ENCODE measurements at regions not wholly inside any gene's neighbourhood (a gene's known extent, or its start where the extent isn't known, plus 50 kb on each side); places are given as distances from the start of the nearest gene placed in this dataset.

DNA sequence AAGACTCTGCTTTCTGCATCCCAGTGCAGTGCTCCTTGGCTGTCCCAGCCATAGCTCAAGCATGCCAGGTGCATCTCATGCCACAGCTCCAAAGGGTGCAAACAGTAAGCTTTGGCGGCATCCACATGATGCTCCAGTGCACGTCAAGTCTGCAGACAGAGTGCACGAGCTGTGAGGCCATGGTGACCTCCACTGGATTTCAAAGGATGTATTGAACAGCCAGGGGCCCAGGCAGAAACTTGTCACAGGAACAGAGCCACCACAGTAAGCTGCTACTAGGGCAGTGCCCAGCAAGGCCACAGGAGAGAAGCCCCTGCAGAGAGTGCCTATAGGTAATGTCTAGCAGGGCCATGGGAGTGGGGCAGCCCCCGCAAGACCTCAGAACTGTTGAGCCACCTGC lies 206.8 kb upstream of the DDI1 start (continued):
- TF ChIP-seq TARDBP (IDR thresholded peaks at IDR 0.05; ENCODE audit: borderline replicate concordance) (no peak), ELK1 (IDR thresholded peaks at IDR 0.05; ENCODE audit: low read depth, low read length) (no peak)

- TF ChIP-seq, protein P1, sequence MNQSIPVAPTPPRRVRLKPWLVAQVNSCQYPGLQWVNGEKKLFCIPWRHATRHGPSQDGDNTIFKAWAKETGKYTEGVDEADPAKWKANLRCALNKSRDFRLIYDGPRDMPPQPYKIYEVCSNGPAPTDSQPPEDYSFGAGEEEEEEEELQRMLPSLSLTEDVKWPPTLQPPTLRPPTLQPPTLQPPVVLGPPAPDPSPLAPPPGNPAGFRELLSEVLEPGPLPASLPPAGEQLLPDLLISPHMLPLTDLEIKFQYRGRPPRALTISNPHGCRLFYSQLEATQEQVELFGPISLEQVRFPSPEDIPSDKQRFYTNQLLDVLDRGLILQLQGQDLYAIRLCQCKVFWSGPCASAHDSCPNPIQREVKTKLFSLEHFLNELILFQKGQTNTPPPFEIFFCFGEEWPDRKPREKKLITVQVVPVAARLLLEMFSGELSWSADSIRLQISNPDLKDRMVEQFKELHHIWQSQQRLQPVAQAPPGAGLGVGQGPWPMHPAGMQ (IDR thresholded peaks at IDR 0.05; ENCODE audit: borderline replicate concordance): no peak
- TF ChIP-seq IRF3 (IDR thresholded peaks at IDR 0.05) (no peak), SKIL (IDR thresholded peaks at IDR 0.05; ENCODE audit: low read depth, poor library complexity, severe bottlenecking) (no peak)
- TF ChIP-seq, protein P2, sequence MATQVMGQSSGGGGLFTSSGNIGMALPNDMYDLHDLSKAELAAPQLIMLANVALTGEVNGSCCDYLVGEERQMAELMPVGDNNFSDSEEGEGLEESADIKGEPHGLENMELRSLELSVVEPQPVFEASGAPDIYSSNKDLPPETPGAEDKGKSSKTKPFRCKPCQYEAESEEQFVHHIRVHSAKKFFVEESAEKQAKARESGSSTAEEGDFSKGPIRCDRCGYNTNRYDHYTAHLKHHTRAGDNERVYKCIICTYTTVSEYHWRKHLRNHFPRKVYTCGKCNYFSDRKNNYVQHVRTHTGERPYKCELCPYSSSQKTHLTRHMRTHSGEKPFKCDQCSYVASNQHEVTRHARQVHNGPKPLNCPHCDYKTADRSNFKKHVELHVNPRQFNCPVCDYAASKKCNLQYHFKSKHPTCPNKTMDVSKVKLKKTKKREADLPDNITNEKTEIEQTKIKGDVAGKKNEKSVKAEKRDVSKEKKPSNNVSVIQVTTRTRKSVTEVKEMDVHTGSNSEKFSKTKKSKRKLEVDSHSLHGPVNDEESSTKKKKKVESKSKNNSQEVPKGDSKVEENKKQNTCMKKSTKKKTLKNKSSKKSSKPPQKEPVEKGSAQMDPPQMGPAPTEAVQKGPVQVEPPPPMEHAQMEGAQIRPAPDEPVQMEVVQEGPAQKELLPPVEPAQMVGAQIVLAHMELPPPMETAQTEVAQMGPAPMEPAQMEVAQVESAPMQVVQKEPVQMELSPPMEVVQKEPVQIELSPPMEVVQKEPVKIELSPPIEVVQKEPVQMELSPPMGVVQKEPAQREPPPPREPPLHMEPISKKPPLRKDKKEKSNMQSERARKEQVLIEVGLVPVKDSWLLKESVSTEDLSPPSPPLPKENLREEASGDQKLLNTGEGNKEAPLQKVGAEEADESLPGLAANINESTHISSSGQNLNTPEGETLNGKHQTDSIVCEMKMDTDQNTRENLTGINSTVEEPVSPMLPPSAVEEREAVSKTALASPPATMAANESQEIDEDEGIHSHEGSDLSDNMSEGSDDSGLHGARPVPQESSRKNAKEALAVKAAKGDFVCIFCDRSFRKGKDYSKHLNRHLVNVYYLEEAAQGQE (IDR thresholded peaks at IDR 0.05; ENCODE audit: low read depth, low read length): no peak
- TF ChIP-seq, protein P3, sequence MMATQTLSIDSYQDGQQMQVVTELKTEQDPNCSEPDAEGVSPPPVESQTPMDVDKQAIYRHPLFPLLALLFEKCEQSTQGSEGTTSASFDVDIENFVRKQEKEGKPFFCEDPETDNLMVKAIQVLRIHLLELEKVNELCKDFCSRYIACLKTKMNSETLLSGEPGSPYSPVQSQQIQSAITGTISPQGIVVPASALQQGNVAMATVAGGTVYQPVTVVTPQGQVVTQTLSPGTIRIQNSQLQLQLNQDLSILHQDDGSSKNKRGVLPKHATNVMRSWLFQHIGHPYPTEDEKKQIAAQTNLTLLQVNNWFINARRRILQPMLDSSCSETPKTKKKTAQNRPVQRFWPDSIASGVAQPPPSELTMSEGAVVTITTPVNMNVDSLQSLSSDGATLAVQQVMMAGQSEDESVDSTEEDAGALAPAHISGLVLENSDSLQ (IDR thresholded peaks at IDR 0.05): no peak
- ChIA-PET POLR2A (no interaction called here), RAD21 (ENCODE audit: unreplicated experiment) (no interaction called here), SMC1A (ENCODE audit: uncharacterized antibody, unreplicated experiment) (no interaction called here), CTCF (no interaction called here)
- Histone ChIP-seq H3K27ac (ENCODE audit: control insufficient read depth, insufficient read depth) (no peak overlapping the region), H3K36me3 (ENCODE audit: control insufficient read depth in 2 of 2, insufficient read depth in 2 of 2, low read length in 1 of 2) (no peaks in the 10 kb centered on the region; a peak in 1 of 4 replicates), H3K4me3 (no peak overlapping the region), H3K4me2 (ENCODE audit: control insufficient read depth, insufficient read depth) (no peak overlapping the region), H3K4me1 (ENCODE audit: control insufficient read depth, insufficient read depth, low read length) (no peaks in the 10 kb centered on the region), H3K9me3 (replicated peaks; ENCODE audit: control insufficient read depth, insufficient read depth, low read length) (no peaks in the 10 kb centered on the region; the same call in 2 of the 3 replicates), H3K9ac (ENCODE audit: control insufficient read depth, insufficient read depth, low read length) (no peak overlapping the region), H3K27me3 (replicated peaks in 1 of 2; ENCODE audit: control insufficient read depth in 2 of 2, insufficient read depth in 2 of 2, low read length in 1 of 2) (no peaks in the 10 kb centered on the region), H2AFZ (ENCODE audit: control insufficient read depth, low read depth, low read length) (no peak overlapping the region), H3K79me2 (ENCODE audit: control insufficient read depth, insufficient read depth, low read length) (no peaks in the 10 kb centered on the region), H4K20me1 (ENCODE audit: control insufficient read depth, insufficient read depth) (no peaks in the 10 kb centered on the region)
- in situ Hi-C loops (cut with MboI) (no loop called here), intact Hi-C loops (cut with micrococcal nuclease; ENCODE audit: unreplicated experiment) (no loop called here)
- no peak for DNase-seq (ENCODE audit: low read depth, low spot score)
- no peak for FAIRE-seq
- BruUV-seq (replicated peaks): no TSS peak
- WGBS (ENCODE audit: insufficient coverage, insufficient replicate concordance, low lambda C conversion rate, missing lambda C conversion rate): 0% methylated on average over 1 of the region's 1 CpG
- no peak for ATAC-seq
Observed at GRCh38 chr11:103830205-103830604, 206.2 kb upstream of the DDI1 start.

Measured in GM12878 (cell line).